KMS-11 (cell line): ENCODE measurements at regions not wholly inside any gene's neighbourhood (a gene's known extent, or its start where the extent isn't known, plus 50 kb on each side); places are given as distances from the start of the nearest gene placed in this dataset.

Source experiments
- H2AFZ ChIP-seq: fragments of 200-600 bp; sonication (generic); 2 replicates; pipeline ENCODE4 v1.6.1; 2016; ENCODE audit warnings: antibody characterized with exemption, mixed run types, low read depth
- H3K27ac ChIP-seq: fragments of 200-600 bp; sonication (generic); 2 replicates; pipeline ENCODE4 v1.6.1; 2016; ENCODE audit warnings: mild to moderate bottlenecking, mixed run types
- H3K27me3 ChIP-seq: fragments of 200-600 bp; sonication (generic); 2 replicates; pipeline ENCODE4 v1.6.1; 2017; ENCODE audit warnings: mild to moderate bottlenecking, low read depth, mixed run types, moderate library complexity; ENCODE audit not compliant: insufficient read depth
- H3K36me3 ChIP-seq: fragments of 200-600 bp; sonication (generic); 2 replicates; pipeline ENCODE4 v1.6.1; 2017; ENCODE audit warnings: mild to moderate bottlenecking, mixed run types; ENCODE audit not compliant: insufficient read depth
- H3K4me1 ChIP-seq: fragments of 200-600 bp; sonication (generic); 2 replicates; pipeline ENCODE4 v1.6.1; 2016; ENCODE audit warnings: mild to moderate bottlenecking, low read depth, mixed run types; ENCODE audit not compliant: poor library complexity, severe bottlenecking
- H3K4me2 ChIP-seq: fragments of 200-600 bp; sonication (generic); 2 replicates; pipeline ENCODE4 v1.7.0; 2016; ENCODE audit warnings: mild to moderate bottlenecking, mixed run types
- H3K4me3 ChIP-seq: fragments of 200-600 bp; sonication (generic); IDR thresholded peaks from 2 replicates; pipeline ENCODE4 v1.6.1; 2017; ENCODE audit warnings: low read depth, low read length, mixed read lengths; ENCODE audit not compliant: insufficient read depth
- H3K79me2 ChIP-seq: fragments of 200-600 bp; sonication (generic); 2 replicates; pipeline ENCODE4 v1.6.1; 2016; ENCODE audit warnings: low read depth, mixed run types; ENCODE audit not compliant: insufficient read depth
- H3K9ac ChIP-seq: fragments of 200-600 bp; sonication (generic); 2 replicates; pipeline ENCODE4 v1.6.1; 2016; ENCODE audit warnings: mild to moderate bottlenecking, mixed run types
- H4K20me1 ChIP-seq: fragments of 200-600 bp; sonication (generic); 2 replicates; pipeline ENCODE4 v1.6.1; 2016; ENCODE audit warnings: mild to moderate bottlenecking, mixed run types; ENCODE audit not compliant: insufficient read depth
- TF ChIP-seq, protein P1 (sequence below): fragments of 200-600 bp; sonication (generic); conservative IDR thresholded peaks from 2 replicates; pipeline ENCODE4 v1.6.1; 2017; ENCODE audit warnings: low read depth, mild to moderate bottlenecking, antibody characterized with exemption, low read length, moderate library complexity, mixed read lengths

- no peaks in the 10 kb centered on the region; the same call in 1 of the 2 replicates for H3K27me3 ChIP-seq
Measured at GRCh38 chr4:1517592-1518411, 111.6 kb upstream of the NKX1-1 start.

GRCh38 chr4:1516881-1517480 lies 110.7 kb upstream of the NKX1-1 start:
- Histone ChIP-seq H3K27me3 (no peaks in the 10 kb centered on the region; the same call in 1 of the 2 replicates), H3K27ac (no peak overlapping the region), H3K79me2 (no peaks in the 10 kb centered on the region), H2AFZ (no peak overlapping the region), H3K9ac (no peak overlapping the region), H3K36me3 (no peaks in the 10 kb centered on the region), H3K4me1 (no peaks in the 10 kb centered on the region), H3K4me3 (no peak overlapping the region), H4K20me1 (no peaks in the 10 kb centered on the region), H3K4me2 (no peak overlapping the region)
- TF ChIP-seq, protein P1, sequence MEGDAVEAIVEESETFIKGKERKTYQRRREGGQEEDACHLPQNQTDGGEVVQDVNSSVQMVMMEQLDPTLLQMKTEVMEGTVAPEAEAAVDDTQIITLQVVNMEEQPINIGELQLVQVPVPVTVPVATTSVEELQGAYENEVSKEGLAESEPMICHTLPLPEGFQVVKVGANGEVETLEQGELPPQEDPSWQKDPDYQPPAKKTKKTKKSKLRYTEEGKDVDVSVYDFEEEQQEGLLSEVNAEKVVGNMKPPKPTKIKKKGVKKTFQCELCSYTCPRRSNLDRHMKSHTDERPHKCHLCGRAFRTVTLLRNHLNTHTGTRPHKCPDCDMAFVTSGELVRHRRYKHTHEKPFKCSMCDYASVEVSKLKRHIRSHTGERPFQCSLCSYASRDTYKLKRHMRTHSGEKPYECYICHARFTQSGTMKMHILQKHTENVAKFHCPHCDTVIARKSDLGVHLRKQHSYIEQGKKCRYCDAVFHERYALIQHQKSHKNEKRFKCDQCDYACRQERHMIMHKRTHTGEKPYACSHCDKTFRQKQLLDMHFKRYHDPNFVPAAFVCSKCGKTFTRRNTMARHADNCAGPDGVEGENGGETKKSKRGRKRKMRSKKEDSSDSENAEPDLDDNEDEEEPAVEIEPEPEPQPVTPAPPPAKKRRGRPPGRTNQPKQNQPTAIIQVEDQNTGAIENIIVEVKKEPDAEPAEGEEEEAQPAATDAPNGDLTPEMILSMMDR: no peak

More at GRCh38 chr4:1517592-1518411, 111.6 kb upstream of the NKX1-1 start:
- no peak overlapping the region for H3K4me3 ChIP-seq
- no peak overlapping the region for H3K4me2 ChIP-seq
- no peaks in the 10 kb centered on the region for H4K20me1 ChIP-seq
- TF ChIP-seq, protein P1: no peak
- no peak overlapping the region for H3K27ac ChIP-seq
- no peak overlapping the region for H2AFZ ChIP-seq
- H3K79me2 ChIP-seq: no peaks in the 10 kb centered on the region
- H3K36me3 ChIP-seq: no peaks in the 10 kb centered on the region
- no peaks in the 10 kb centered on the region for H3K4me1 ChIP-seq
- no peak overlapping the region for H3K9ac ChIP-seq

DNA sequence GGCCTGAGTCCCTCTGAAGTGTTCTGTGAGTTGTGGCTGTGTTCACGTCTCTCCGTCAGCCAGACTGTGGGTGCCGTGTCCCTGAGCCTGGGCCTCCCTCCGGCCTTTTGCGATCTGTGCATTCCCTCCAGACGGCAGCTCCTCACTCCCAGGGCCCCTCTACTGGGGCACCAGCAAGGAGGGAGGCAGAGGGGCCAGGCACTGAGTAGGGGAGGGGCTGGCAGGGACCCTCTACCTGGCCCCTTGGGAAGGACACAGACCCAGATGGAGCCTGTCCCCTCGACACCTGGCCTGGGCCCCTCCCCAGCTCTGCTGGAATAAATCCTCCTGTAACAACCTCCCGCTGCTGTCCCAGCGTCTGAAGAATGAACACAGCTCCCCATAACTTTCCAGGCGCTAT lies 110.0 kb upstream of the NKX1-1 start:
- no peak overlapping the region for H3K9ac ChIP-seq
- no peaks in the 10 kb centered on the region for H3K36me3 ChIP-seq
- H3K4me3 ChIP-seq: no peak overlapping the region
- H3K4me2 ChIP-seq: no peak overlapping the region
- H3K27me3 ChIP-seq: no peaks in the 10 kb centered on the region; the same call in 1 of the 2 replicates
- no peaks in the 10 kb centered on the region for H4K20me1 ChIP-seq
- H2AFZ ChIP-seq: no peak overlapping the region
- H3K27ac ChIP-seq: no peak overlapping the region
- H3K79me2 ChIP-seq: no peaks in the 10 kb centered on the region
- no peaks in the 10 kb centered on the region for H3K4me1 ChIP-seq
- TF ChIP-seq, protein P1: no peak

- Histone ChIP-seq H3K4me2 (no peak overlapping the region), H3K27me3 (peaks cover 3% of the 10 kb centered on the region; the same call in 1 of the 2 replicates), H3K4me3 (no peak overlapping the region), H4K20me1 (no peaks in the 10 kb centered on the region), H3K79me2 (no peaks in the 10 kb centered on the region), H3K4me1 (no peaks in the 10 kb centered on the region), H3K9ac (no peak overlapping the region), H2AFZ (no peak overlapping the region), H3K27ac (no peak overlapping the region), H3K36me3 (no peaks in the 10 kb centered on the region)
- TF ChIP-seq, protein P1: no peak
Measured at GRCh38 chr4:1515763-1516162, 109.5 kb upstream of the NKX1-1 start.
